H9 (cell line): ENCODE measurements at regions not wholly inside any gene's neighbourhood (a gene's known extent, or its start where the extent isn't known, plus 50 kb on each side); places are given as distances from the start of the nearest gene placed in this dataset.

Experiments
- DNase-seq: peaks from one replicate; pipeline ENCODE4 v3.0.0-alpha.2; 2017
- H2AFZ ChIP-seq: one replicate; pipeline ENCODE4 v1.6.1; 2013; ENCODE audit warnings: mild to moderate bottlenecking, low read length, control low read depth, moderate library complexity
- H2AK5ac ChIP-seq: 2 replicates; pipeline ENCODE4 v1.6.1; 2013; ENCODE audit warnings: low read length, control low read depth, mixed read lengths; ENCODE audit not compliant: insufficient read length
- H2BK120ac ChIP-seq: one replicate; pipeline ENCODE4 v1.6.1; 2013; ENCODE audit warnings: low read depth, mild to moderate bottlenecking, low read length, control low read depth, inconsistent platforms; ENCODE audit not compliant: poor library complexity, severe bottlenecking
- H2BK12ac ChIP-seq: 2 replicates; pipeline ENCODE4 v1.6.1; 2013; ENCODE audit warnings: low read length, control low read depth, mixed read lengths, low read depth; ENCODE audit not compliant: insufficient read length
- H2BK15ac ChIP-seq: 2 replicates; pipeline ENCODE4 v1.6.1; 2013; ENCODE audit warnings: low read depth, low read length, control low read depth
- H2BK20ac ChIP-seq: one replicate; pipeline ENCODE4 v1.6.1; 2013; ENCODE audit warnings: low read depth, mild to moderate bottlenecking, low read length, control low read depth, inconsistent platforms; ENCODE audit not compliant: poor library complexity, severe bottlenecking
- H2BK5ac ChIP-seq: 2 replicates; pipeline ENCODE4 v1.6.1; 2013; ENCODE audit warnings: low read length, control low read depth, mixed read lengths; ENCODE audit not compliant: insufficient read length
- H3K14ac ChIP-seq: 2 replicates; pipeline ENCODE4 v1.6.1; 2013; ENCODE audit warnings: low read length, control low read depth; ENCODE audit not compliant: insufficient read depth
- H3K18ac ChIP-seq: 2 replicates; pipeline ENCODE4 v1.6.1; 2013; ENCODE audit warnings: low read depth, mild to moderate bottlenecking, mixed read lengths, low read length, control low read depth; ENCODE audit not compliant: insufficient read length
- H3K23ac ChIP-seq: 2 replicates; pipeline ENCODE4 v1.6.1; 2013; ENCODE audit warnings: low read length, control low read depth, mixed read lengths, low read depth; ENCODE audit not compliant: insufficient read length
- H3K23me2 ChIP-seq: 2 replicates; pipeline ENCODE4 v1.6.1; 2013; ENCODE audit warnings: low read depth, mild to moderate bottlenecking, mixed read lengths, low read length, control low read depth; ENCODE audit not compliant: insufficient read length, poor library complexity, severe bottlenecking
- H3K27ac ChIP-seq: 2 replicates; pipeline ENCODE4 v1.5.1; 2013; ENCODE audit warnings: low read length, control low read depth, mixed read lengths, low read depth; ENCODE audit not compliant: insufficient read length
- H3K27me3 ChIP-seq: 2 replicates; pipeline ENCODE4 v1.6.1; 2013; ENCODE audit warnings: low read length, control low read depth, inconsistent platforms; ENCODE audit not compliant: insufficient read depth
- H3K4ac ChIP-seq: 2 replicates; pipeline ENCODE4 v1.6.1; 2013; ENCODE audit warnings: low read depth, mild to moderate bottlenecking, control low read depth, inconsistent platforms, low read length, moderate library complexity
- H3K4me1 ChIP-seq: 2 replicates; pipeline ENCODE4 v1.6.1; 2013; ENCODE audit warnings: low read length, control low read depth, inconsistent platforms; ENCODE audit not compliant: insufficient read depth
- H3K4me2 ChIP-seq: 2 replicates; pipeline ENCODE4 v1.6.1; 2013; ENCODE audit warnings: low read length, control low read depth, mixed read lengths; ENCODE audit not compliant: insufficient read length, insufficient read depth
- H3K56ac ChIP-seq: 2 replicates; pipeline ENCODE4 v1.6.1; 2013; ENCODE audit warnings: low read depth, mild to moderate bottlenecking, mixed read lengths, low read length, control low read depth; ENCODE audit not compliant: insufficient read length
- H3K79me1 ChIP-seq: 2 replicates; pipeline ENCODE4 v1.6.1; 2013; ENCODE audit warnings: low read depth, mild to moderate bottlenecking, moderate library complexity, low read length, control low read depth, inconsistent platforms; ENCODE audit not compliant: insufficient read depth, poor library complexity, severe bottlenecking
- H3K79me2 ChIP-seq: 2 replicates; pipeline ENCODE4 v1.6.1; 2013; ENCODE audit warnings: low read length, control low read depth, inconsistent platforms; ENCODE audit not compliant: insufficient read depth
- H3K9ac ChIP-seq: 2 replicates; pipeline ENCODE4 v1.6.1; 2013; ENCODE audit warnings: low read length, control low read depth, mixed read lengths; ENCODE audit not compliant: insufficient read length; ENCODE audit errors: extremely low read depth
- H3K9me3 ChIP-seq: one replicate; pipeline ENCODE4 v1.6.1; 2013; ENCODE audit warnings: low read depth, low read length, inconsistent platforms; ENCODE audit not compliant: control insufficient read depth
- H3T11ph ChIP-seq: one replicate; pipeline ENCODE4 v1.6.1; 2013; ENCODE audit warnings: mild to moderate bottlenecking, low read length, control low read depth, inconsistent platforms
- H4K20me1 ChIP-seq: one replicate; pipeline ENCODE4 v1.6.1; 2013; ENCODE audit not compliant: control insufficient read depth, insufficient read length, insufficient read depth
- H4K5ac ChIP-seq: 2 replicates; pipeline ENCODE4 v1.6.1; 2013; ENCODE audit warnings: low read depth, mild to moderate bottlenecking, mixed read lengths, low read length, control low read depth; ENCODE audit not compliant: insufficient read length
- H4K8ac ChIP-seq: replicated peaks from 2 replicates; pipeline ENCODE4 v1.6.1; 2013; ENCODE audit warnings: low read length, control low read depth, mixed read lengths, low read depth; ENCODE audit not compliant: insufficient read length
- H4K91ac ChIP-seq: 2 replicates; pipeline ENCODE4 v1.6.1; 2013; ENCODE audit warnings: low read depth, mild to moderate bottlenecking, moderate library complexity, mixed read lengths, low read length, control low read depth; ENCODE audit not compliant: insufficient read length
- H3K27ac Mint-ChIP-seq, 3 experiments: 2 replicates in 2 of 3; 3 replicates in 1 of 3; pipeline ENCODE4 v1.8.0; 2020 to 2021; ENCODE audit warnings: mixed read lengths in 3 of 3, mild to moderate bottlenecking in 1 of 3, moderate library complexity in 1 of 3
- H3K27me3 Mint-ChIP-seq: 2 replicates; pipeline ENCODE4 v1.8.0; 2021; ENCODE audit warnings: low read depth, mild to moderate bottlenecking, moderate library complexity, mixed read lengths
- H3K36me3 Mint-ChIP-seq, 3 experiments: 2 replicates in 2 of 3; 3 replicates in 1 of 3; pipeline ENCODE4 v1.8.0; 2020 to 2021; ENCODE audit warnings: low read depth in 3 of 3, mixed read lengths in 3 of 3; ENCODE audit not compliant: insufficient read depth in 1 of 3
- H3K4me1 Mint-ChIP-seq, 2 experiments: 2 replicates each; pipeline ENCODE4 v1.8.0; 2020; ENCODE audit warnings: mixed read lengths in 2 of 2
- H3K4me3 Mint-ChIP-seq, 2 experiments: 2 replicates in 1 of 2; 3 replicates in 1 of 2; pipeline ENCODE4 v1.8.0; 2020 to 2021; ENCODE audit warnings: mild to moderate bottlenecking in 2 of 2, mixed read lengths in 2 of 2, moderate library complexity in 1 of 2
- H3K9me3 Mint-ChIP-seq, 2 experiments: 2 replicates in 1 of 2; 3 replicates in 1 of 2; pipeline ENCODE4 v1.8.0; 2020; ENCODE audit warnings: mild to moderate bottlenecking in 2 of 2, mixed read lengths in 2 of 2, moderate library complexity in 1 of 2
- CTCF ChIP-seq: fragments of 200-600 bp; sonication (generic); conservative IDR thresholded peaks from 3 replicates; pipeline ENCODE4 v1.8.0; 2021; ENCODE audit warnings: antibody characterized with exemption, mild to moderate bottlenecking

- no peak overlapping the region for H3K4me2 ChIP-seq
- Mint-ChIP-seq H3K9me3 (no peaks in the 10 kb centered on the region; a peak in 2 of 5 replicates), H3K27me3 (no peaks in the 10 kb centered on the region), H3K27ac (peak overlapping the region in 1 of 3 experiments; percentile 87; a peak in 3 of 7 replicates), H3K36me3 (peaks cover 0 to 5% (median 4%) of the 10 kb centered on the region in 3 experiments; a peak in 3 of 7 replicates), H3K4me1 (peaks cover 46 to 52% of the 10 kb centered on the region in 2 experiments), H3K4me3 (peak overlapping the region in 1 of 2 experiments; percentile 57; a peak in 1 of 5 replicates)
- H3K23ac ChIP-seq, result no peak overlapping the region
- TF ChIP-seq CTCF, result no peak
- no peaks in the 10 kb centered on the region for H3K27me3 ChIP-seq
- H3K18ac ChIP-seq, result no peak overlapping the region
- no peaks in the 10 kb centered on the region for H4K20me1 ChIP-seq
- no peaks in the 10 kb centered on the region for H3K79me1 ChIP-seq
- peaks cover 15% of the 10 kb centered on the region; the same call in 1 of the 2 replicates for H3K4me1 ChIP-seq
- H2BK12ac ChIP-seq, result no peak overlapping the region
- H3K9ac ChIP-seq, result no peak overlapping the region
- H4K8ac ChIP-seq, result no peak overlapping the region
- DNase-seq, result no peak
- H2BK20ac ChIP-seq, result no peak overlapping the region
- peak overlapping the region; percentile 100 for H3K27ac ChIP-seq
- no peak overlapping the region for H4K5ac ChIP-seq
- H4K91ac ChIP-seq, result no peak overlapping the region
- H3K79me2 ChIP-seq, result no peaks in the 10 kb centered on the region
- no peak overlapping the region for H3K4ac ChIP-seq
- H2AFZ ChIP-seq, result no peak overlapping the region
- H3K14ac ChIP-seq, result no peak overlapping the region
- H2BK5ac ChIP-seq, result no peak overlapping the region
- no peak overlapping the region for H3T11ph ChIP-seq
- H3K23me2 ChIP-seq, result no peaks in the 10 kb centered on the region
- H3K56ac ChIP-seq, result no peak overlapping the region
- H2BK15ac ChIP-seq, result no peak overlapping the region
- H2AK5ac ChIP-seq, result no peak overlapping the region
- no peaks in the 10 kb centered on the region for H3K9me3 ChIP-seq
- no peak overlapping the region for H2BK120ac ChIP-seq
Measured at GRCh38 chr3:76039431-76039830, 254.1 kb upstream of the ZNF717 start.
